Prostate gland (tissue), 2 donors: ENCODE measurements at regions not wholly inside any gene's neighbourhood (a gene's known extent, or its start where the extent isn't known, plus 50 kb on each side); places are given as distances from the start of the nearest gene placed in this dataset.
A peak's percentile ranks its signal among the peaks of the same experiment; 100 is the strongest.

Experiments used
- DNase-seq: peaks from one replicate; pipeline ENCODE4 v3.0.0-alpha.2; 2019; ENCODE audit warnings: low spot score
- H3K27ac ChIP-seq, 2 donors: fragments of 200-600 bp; sonication (generic); 2 replicates each; pipeline ENCODE4 v1.5.1; 2017 to 2019
- H3K27me3 ChIP-seq: fragments of 200-600 bp; sonication (generic); replicated peaks from 2 replicates; pipeline ENCODE4 v1.5.1; 2019; ENCODE audit not compliant: insufficient read depth
- H3K36me3 ChIP-seq, 2 donors: fragments of 200-600 bp; sonication (generic); 1 replicate in 1 of 2; 2 replicates in 1 of 2; pipeline versions ENCODE4 v1.5.1 to v1.8.1; 2017 to 2019
- H3K4me1 ChIP-seq: fragments of 200-600 bp; sonication (generic); replicated peaks from 2 replicates; pipeline ENCODE4 v1.5.1; 2019
- H3K4me3 ChIP-seq, 2 donors: fragments of 200-600 bp; sonication (generic); 2 replicates each; pipeline ENCODE4 v1.5.1; 2017 to 2019
- H3K9me3 ChIP-seq: fragments of 200-600 bp; sonication (generic); 2 replicates; pipeline ENCODE4 v1.5.1; 2017
- POLR2A ChIP-seq: fragments of 450-650 bp; IDR thresholded peaks from one replicate; pipeline ENCODE4 v1.6.1; 2016; ENCODE audit warnings: antibody characterized with exemption, mild to moderate bottlenecking
- POLR2AphosphoS5 ChIP-seq: sonication (generic); formaldehyde crosslinking; IDR thresholded peaks from one replicate; pipeline ENCODE4 v1.6.1; 2017; ENCODE audit warnings: antibody characterized with exemption
- WGBS: methylation state at CpG from one replicate; pipeline ENCODE4 v1.1.5; 2018; 5-methylcytosine and 5-hydroxymethylcytosine counted together
- intact Hi-C: fragments of 100-400 bp; cut with DNase I; formaldehyde crosslinking; loops from one replicate; pipeline ENCODE4 v1.14.2; 2022
- TF ChIP-seq, protein P1 (sequence below), 4 experiments: fragments of 200-600 bp in 2 of 4; fragments of 450-650 bp in 2 of 4; sonication (generic) in 2 of 4; IDR thresholded peaks; 1 replicate in 3 of 4; 2 replicates in 1 of 4; pipeline ENCODE4 v1.5.1; 2016 to 2019; ENCODE audit warnings: antibody characterized with exemption in 4 of 4, mild to moderate bottlenecking in 2 of 4, moderate library complexity in 2 of 4

DNA sequence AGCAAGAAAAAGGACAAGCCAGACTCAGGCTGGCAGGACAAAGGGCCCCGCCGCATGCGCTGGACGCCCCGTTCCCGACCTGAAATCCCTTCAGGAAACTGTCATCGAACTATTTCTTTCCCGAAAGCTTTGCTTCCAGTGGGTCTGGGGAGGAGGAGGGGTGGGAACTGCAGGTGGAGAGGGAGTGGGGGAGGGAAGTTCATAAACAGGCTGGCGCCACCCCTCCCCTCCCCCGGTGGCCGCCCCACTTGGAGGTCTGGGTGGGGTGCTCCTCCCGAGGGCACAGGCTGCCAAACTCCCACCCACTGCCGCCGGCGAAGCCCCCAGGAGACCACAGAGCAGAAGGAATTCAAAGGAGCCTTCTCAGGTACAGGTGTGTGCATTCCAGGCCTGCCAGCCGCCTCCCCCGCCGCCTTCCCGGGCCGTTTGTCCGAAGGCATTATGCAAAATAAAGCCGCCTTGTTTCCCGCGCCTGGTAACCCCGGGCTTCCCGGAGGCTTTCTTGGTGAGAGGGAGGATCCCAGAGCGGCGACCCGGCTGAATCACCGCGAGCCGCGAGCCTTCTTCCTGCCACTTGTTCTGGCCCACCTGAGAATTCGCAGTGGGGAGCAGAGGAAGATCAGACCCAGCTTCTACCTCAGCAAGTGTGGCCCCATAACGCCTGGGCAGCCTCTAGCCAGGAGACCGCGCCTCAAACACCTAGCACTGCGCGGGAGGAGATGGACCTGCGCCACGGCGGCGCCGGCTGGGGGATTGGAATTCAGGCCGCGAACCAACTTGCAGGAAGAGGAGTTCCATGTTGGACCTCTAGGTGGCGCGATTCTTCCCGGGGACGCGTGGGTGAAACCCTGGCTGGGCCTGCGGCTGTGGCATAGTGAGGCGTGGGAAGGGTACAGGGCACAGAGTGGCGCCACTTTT, 101.9 kb downstream of the FOXI3 start:
- Histone ChIP-seq H3K27me3 (no peaks in the 10 kb centered on the region), H3K4me1 (no peaks in the 10 kb centered on the region), H3K36me3 (no peaks in the 10 kb centered on the region), H3K4me3 (peak overlapping the region in 1 of 2 donors; percentile 18), H3K9me3 (no peaks in the 10 kb centered on the region), H3K27ac (no peak overlapping the region)
- intact Hi-C loops: no loop called here
- peak; percentile 32 for DNase-seq
- TF ChIP-seq POLR2AphosphoS5 (no peak), POLR2A (no peak)
- TF ChIP-seq, protein P1, sequence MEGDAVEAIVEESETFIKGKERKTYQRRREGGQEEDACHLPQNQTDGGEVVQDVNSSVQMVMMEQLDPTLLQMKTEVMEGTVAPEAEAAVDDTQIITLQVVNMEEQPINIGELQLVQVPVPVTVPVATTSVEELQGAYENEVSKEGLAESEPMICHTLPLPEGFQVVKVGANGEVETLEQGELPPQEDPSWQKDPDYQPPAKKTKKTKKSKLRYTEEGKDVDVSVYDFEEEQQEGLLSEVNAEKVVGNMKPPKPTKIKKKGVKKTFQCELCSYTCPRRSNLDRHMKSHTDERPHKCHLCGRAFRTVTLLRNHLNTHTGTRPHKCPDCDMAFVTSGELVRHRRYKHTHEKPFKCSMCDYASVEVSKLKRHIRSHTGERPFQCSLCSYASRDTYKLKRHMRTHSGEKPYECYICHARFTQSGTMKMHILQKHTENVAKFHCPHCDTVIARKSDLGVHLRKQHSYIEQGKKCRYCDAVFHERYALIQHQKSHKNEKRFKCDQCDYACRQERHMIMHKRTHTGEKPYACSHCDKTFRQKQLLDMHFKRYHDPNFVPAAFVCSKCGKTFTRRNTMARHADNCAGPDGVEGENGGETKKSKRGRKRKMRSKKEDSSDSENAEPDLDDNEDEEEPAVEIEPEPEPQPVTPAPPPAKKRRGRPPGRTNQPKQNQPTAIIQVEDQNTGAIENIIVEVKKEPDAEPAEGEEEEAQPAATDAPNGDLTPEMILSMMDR (IDR thresholded peaks at IDR 0.05): peak; percentile 18 to 55 (median 33)
- WGBS: 5% methylated on average over 40 of the region's 54 CpGs

DNA sequence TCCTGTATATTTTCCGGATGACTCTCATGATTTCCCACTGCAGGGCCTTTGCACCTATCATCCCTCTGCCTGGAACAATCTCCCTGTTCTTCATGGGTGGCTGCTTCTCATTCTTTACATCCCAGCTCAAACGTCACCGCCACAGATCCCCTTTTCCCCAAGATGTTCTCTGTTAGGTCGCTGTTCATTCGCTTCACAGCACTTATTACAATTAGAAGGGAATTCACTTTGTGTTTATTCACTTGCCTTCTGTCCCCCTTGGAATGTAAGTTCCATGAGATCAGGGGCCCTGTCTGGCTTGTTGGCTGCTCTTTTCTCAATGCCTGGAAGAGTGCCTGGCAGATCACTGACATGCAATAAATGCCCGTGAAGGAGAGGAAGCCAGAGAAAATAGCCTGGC, 106.7 kb downstream of the FOXI3 start:
- no peak for DNase-seq

GRCh38 chr2:88342749-88343148, 109.7 kb downstream of the FOXI3 start:
- no peaks in the 10 kb centered on the region for H3K36me3 ChIP-seq
- H3K27me3 ChIP-seq: no peaks in the 10 kb centered on the region
- TF ChIP-seq POLR2AphosphoS5: no peak
- TF ChIP-seq POLR2A: no peak
- TF ChIP-seq, protein P1 (IDR thresholded peaks at IDR 0.05): no peak
- intact Hi-C loops: no loop called here
- H3K27ac ChIP-seq: no peak overlapping the region
- H3K4me3 ChIP-seq: no peak overlapping the region
- H3K9me3 ChIP-seq: no peaks in the 10 kb centered on the region
- DNase-seq: no peak
- 72% methylated on average over 4 of the region's 4 CpGs for WGBS
- H3K4me1 ChIP-seq: no peaks in the 10 kb centered on the region

More for the DNA sequence above, 106.7 kb downstream of the FOXI3 start:
- Histone ChIP-seq H3K4me3 (no peak overlapping the region), H3K36me3 (no peaks in the 10 kb centered on the region), H3K27me3 (no peaks in the 10 kb centered on the region), H3K9me3 (no peaks in the 10 kb centered on the region), H3K4me1 (no peaks in the 10 kb centered on the region), H3K27ac (no peak overlapping the region)
- WGBS: 62% methylated on average over 6 of the region's 6 CpGs
- intact Hi-C loops: no loop called here
- TF ChIP-seq, protein P1 (IDR thresholded peaks at IDR 0.05): no peak
- no peak for TF ChIP-seq POLR2A
- TF ChIP-seq POLR2AphosphoS5: no peak

DNA sequence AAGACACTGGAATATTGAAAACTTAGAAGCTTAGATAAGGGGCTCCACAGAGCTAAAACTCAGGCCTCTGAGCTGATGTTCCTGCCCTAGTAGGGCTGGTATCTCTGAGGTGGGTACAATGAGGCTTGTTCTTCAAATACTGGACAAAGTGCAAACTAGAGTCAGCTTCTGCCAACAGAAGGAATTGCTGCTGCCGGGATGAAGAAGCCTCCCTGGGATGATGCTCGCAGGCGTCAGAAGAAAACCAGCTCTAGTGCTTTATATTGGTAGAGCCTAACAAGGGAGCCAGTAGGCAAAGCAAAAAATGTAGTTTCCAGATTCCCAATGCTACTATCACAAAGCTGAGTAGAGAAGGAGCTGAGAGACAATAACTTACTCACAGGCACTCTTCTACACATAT, 118.1 kb downstream of the FOXI3 start:
- Histone ChIP-seq H3K27ac (no peak overlapping the region), H3K9me3 (no peaks in the 10 kb centered on the region), H3K36me3 (no peaks in the 10 kb centered on the region), H3K4me3 (no peak overlapping the region), H3K27me3 (no peaks in the 10 kb centered on the region), H3K4me1 (no peaks in the 10 kb centered on the region)
- 87% methylated on average over 3 of the region's 3 CpGs for WGBS
- TF ChIP-seq POLR2AphosphoS5: no peak
- TF ChIP-seq, protein P1 (IDR thresholded peaks at IDR 0.05): no peak
- TF ChIP-seq POLR2A: no peak
- intact Hi-C loops: no loop called here
- no peak for DNase-seq

DNA sequence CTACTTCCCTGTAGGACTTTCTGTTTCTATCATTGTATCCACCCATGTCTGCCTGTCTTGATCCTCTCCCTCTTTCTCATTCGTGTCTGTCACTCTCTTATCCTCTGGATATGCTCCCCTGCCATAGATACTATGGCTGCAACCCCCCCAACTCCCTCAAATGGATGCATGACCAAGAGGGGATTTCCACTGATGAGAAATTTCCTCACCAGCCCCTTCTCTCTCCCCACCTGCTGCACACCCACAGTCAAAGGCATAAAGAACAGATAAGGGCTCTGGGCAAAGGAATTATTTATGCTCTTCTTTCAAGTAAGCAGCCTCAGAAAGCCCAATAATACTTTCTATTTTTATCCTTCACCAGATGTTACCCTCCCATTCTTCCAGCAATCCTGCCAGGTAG, 121.3 kb downstream of the FOXI3 start:
- Histone ChIP-seq H3K36me3 (no peaks in the 10 kb centered on the region), H3K27ac (no peak overlapping the region), H3K27me3 (no peaks in the 10 kb centered on the region), H3K4me3 (no peak overlapping the region), H3K9me3 (no peaks in the 10 kb centered on the region), H3K4me1 (no peaks in the 10 kb centered on the region)
- WGBS: 77% methylated on average over 1 of the region's 1 CpG
- DNase-seq: no peak
- TF ChIP-seq, protein P1 (IDR thresholded peaks at IDR 0.05): no peak
- TF ChIP-seq POLR2AphosphoS5 (no peak), POLR2A (no peak)
- intact Hi-C loops: no loop called here
